ENCODE measurements at regions not wholly inside any gene's neighbourhood (a gene's known extent, or its start where the extent isn't known, plus 50 kb on each side); places are given as distances from the start of the nearest gene placed in this dataset.

GRCh38 chr4:116395408-116395807 is 690.0 kb downstream of the TRAM1L1 start:
- TF ChIP-seq REST (IDR thresholded peaks at IDR 0.05; ENCODE audit: insufficient replicate concordance, low read depth) (no peak), CTCF (IDR thresholded peaks at IDR 0.05; ENCODE audit: insufficient read depth, low read length) (no peak), POLR2AphosphoS5 (IDR thresholded peaks at IDR 0.05; ENCODE audit: low read depth) (no peak), GABPA (IDR thresholded peaks at IDR 0.05; ENCODE audit: low read depth) (no peak), SPI1 (IDR thresholded peaks at IDR 0.05; ENCODE audit: borderline replicate concordance, low read depth) (no peak)

All from HL-60 (cell line).